HG03439 (cell line): ENCODE measurements at regions not wholly inside any gene's neighbourhood (a gene's known extent, or its start where the extent isn't known, plus 50 kb on each side); places are given as distances from the start of the nearest gene placed in this dataset.
"Not testable (repeated sequence)": the region's sequence is repeated elsewhere in the genome, so short reads cannot be mapped to it uniquely, and the experiment has no call there.

Source experiments
- ATAC-seq: cut with Tn5 transposase; IDR thresholded peaks from one replicate; pipeline ENCODE4 v1.9.1; 2021; ENCODE audit warnings: mild to moderate bottlenecking, moderate library complexity; ENCODE audit not compliant: unreplicated experiment

DNA sequence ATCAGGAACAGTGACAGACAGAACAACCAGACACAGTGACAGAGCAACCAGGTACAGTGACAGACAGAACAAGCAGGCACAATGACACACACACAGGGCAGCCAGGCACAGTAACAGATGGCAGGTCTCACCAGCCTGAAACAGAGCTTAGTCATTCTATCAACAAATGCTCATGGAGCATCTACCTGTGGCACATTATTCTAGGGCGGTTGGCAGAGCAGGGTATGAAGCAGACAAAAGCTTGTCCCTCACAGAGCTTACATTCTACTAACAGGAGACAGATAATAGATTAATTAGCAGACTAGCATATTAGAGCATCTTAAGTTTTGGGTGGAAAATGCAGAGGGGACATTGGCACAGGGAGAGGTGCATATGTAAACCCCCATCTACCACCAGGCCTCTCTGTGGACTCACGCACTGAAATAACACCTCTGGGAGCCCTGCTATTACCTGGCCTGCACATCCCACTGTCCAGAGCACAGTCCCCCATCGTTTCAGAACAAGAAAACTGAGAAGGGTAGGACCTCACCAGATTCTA lies 64.1 kb upstream of the RAB6C start:
- no peak for ATAC-seq

DNA sequence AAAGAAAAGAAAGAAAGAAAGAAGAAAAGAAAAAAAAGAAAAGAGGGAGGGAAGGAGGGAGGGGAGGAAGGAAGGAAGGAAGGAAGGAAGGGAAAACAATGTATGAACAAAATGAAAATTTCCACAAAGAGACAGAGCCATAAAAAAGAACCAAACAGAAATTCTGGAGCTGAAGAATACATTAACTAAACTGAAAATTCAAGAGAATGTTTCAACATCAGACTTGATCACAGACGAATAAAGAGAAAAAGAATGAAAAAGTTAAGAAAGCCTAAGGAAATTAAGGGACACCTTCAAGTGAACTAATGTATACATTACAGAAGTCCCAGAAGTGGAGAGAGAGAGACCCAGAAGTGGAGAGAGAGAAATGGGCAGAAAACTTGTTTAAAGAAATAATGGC lies 60.9 kb upstream of the RAB6C start:
- no peak for ATAC-seq

DNA sequence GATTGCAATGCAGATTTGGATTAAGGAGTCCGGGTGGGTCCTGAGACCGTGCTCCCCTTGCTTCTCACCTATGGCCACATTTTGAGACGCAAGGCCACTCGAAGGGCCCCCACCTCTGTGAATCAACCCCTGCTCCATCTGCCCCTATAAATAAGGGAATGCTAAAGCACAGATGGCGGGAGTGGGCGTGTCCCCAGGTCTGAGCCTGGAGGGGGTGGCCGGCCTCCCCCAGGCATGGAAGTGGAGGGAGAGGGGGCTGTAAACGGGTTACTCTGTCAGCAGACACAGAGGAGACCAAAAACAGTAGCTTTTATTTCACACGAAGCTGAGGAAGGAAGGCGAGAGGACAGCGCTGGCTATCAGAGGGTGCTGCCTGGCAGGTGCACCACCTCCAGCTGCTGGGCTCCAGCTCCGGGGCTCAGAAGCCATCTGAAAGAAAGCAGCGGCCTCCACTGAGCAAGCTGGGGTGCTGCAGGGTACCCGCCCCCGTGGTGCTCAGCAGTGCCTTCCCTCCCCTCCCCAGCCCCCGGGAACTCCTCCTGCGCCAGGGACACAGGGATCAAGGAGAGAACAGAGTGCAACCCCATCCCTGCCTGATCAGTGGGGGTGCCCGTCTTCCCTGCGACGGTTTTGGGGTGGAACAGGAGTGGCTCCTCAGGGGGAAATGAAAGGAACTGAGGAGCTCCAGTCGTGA lies 56.7 kb upstream of the RAB6C start:
- no peak for ATAC-seq

DNA sequence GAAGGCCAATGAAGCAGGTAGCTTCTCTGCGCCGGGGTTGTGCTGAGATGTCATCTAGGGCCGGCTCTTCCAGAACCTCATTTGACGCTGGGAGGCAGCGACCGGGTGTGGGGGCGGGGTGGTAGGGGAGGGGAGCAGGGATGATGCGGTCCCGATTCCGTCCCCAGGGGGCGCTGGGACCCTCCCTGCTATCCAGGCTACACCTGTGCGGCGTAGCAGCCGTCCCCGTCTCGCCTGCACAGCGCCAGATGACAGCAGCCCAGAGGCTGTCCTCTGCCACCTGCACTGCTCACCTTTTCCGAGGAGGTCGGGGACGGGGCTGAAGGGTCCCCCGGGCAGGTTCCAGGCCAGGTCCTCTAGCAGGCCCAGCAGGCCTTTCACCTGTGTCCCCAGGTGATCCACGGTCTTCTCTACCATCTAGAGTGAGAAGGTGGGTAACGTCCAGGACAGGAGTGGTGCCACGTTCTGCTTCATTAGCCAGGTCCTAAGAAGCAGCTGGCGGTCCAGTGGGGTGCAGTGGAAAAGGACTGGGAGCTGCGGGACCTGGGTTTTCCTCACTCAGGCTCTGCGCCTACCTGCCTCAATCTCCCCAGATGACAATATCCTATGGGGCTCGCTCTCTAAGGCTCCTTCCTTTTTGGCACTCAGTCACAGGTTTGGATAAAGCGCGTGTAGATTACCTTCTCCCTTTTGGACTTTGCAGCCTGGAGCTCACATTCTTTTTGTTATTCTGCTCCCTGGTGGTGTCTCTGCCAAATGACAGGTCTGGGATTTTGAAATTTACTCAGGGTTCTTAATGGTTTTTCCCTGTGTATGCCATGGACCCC lies 56.0 kb upstream of the RAB6C start:
- ATAC-seq: no peak

DNA sequence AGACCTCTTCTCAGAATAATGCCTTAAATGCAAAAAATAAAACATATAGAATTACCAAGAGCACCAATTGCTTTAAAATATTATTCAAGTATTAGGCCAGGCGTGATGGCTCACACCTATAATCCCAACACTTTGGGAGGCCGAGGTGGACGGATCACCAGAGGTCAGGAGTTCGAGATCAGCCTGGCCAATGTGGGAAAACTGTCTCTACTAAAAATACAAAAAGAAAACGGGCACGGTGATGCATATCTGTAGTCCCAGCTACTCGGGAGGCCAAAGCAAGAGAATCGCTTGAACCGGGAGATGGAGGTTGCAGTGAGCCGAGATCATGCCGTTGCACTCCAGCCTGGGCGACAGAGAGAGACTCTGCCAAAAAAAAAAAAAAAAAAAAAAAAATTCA lies 55.4 kb upstream of the RAB6C start:
- ATAC-seq: not testable (repeated sequence)

DNA sequence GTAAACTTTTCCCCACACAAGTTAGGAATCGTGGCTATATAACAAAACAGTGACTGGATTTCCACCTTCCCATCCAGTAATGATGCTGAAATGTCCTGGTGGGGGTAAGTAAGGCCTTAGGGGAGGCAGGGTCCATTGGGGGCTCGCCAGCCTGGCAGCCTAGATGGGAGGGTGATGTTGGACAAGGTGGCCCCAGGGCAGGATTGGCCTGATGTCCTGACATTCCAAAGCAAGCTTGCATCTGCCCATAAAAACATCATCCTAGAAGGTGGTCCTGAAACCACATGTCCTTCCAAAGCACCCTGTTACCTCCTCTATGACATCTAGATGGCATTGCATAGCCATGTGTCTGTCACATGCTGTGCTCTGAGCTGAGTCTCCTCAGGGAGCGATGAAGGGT lies 54.1 kb upstream of the RAB6C start:
- ATAC-seq: no peak

DNA sequence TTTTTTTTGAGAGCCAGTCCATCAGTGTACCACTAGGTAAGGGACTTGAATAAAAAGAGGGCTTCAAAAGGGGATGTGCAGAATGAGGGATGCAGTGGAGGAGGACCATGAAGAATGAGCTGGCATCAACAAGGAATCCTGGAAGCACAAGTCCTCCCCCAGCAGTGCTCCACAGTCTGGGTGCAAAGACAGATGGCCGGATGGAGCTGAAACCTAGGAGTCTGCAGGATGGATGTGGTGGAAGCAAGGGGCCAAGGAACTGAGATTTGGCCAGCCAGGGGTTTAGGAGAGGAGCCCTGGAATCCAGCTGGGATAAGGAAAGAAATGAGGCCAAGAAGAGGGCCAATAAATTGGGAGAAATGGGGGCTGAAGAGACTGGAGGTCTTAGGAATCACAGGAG lies 51.8 kb upstream of the RAB6C start:
- ATAC-seq: no peak

DNA sequence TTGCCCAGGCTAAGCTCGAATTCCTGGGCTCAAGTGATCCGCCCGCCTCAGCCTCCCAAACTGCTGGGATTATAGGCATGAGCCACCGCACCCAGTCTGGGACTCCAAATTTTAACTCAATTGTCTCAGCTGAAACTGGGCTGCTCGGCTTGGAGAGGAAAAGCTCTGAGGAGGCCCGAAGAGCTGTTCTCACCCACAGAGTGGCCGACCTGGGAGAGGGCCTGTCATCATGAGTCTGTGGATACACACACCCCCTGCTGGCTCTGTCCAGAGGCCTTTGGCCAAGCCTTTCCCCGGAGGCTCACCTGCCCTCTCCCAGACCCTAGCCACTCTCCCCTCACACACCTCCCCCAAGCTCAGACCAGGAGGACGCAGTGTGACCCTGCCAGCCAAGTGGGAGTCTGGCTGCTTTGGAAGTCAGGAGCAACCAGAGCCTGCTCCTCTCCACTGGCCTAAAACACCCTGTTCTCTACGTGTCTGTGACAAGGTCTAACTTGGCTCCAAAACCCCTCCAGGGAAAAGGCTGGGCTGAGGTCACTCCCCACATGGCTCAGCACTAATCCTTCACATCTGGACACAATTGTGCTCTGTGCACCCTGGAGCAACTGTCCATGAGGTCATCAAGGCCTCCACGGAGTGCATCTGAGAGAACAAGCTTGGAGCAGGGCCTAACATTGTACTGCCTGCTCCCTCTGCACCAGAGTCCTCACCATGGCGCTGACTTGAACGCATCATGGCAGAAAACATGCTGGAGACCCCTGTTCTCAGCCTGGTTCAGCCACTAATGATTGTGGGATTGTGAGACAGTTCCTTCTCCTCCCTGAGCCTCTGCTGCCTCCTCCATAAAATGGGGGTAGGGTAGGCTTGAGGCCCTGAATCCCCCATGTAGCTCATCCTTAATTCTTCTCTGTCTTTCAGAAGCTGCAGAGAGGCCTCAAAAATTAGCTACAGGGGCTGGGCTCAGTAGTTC lies 49.9 kb upstream of the RAB6C start:
- no peak for ATAC-seq
